NCI-H2227 (cell line): ENCODE measurements at regions not wholly inside any gene's neighbourhood (a gene's known extent, or its start where the extent isn't known, plus 50 kb on each side); places are given as distances from the start of the nearest gene placed in this dataset.

Experiments
- DNase-seq: peaks from one replicate; lab custom pipeline; 2025; ENCODE audit not compliant: unreplicated experiment; lab: John Stamatoyannopoulos, UW

GRCh38 chr14:84195514-84195913 is 1334.4 kb upstream of the FLRT2 start:
- DNase-seq = no peak

DNA sequence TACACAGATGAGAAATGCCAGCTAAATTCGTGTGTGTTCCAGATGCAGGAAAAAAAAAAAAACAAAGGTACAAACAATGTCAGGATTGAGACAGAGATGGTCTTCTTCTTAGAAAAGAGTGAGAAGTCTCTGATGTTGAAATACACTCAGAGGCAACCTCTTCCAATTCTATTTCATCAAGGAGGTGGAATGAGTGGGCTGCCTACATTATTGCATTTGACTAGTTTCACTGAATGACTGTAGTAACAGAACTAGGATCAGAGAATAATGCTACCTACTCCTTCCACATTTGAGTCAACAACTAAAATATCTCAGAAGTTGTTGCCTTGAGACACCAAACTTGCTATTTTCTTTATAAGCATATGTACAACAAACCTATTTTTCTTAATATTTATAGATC is 1332.2 kb upstream of the FLRT2 start:
- no peak for DNase-seq

GRCh38 chr14:84202486-84202885 is 1327.5 kb upstream of the FLRT2 start:
- no peak for DNase-seq

DNA sequence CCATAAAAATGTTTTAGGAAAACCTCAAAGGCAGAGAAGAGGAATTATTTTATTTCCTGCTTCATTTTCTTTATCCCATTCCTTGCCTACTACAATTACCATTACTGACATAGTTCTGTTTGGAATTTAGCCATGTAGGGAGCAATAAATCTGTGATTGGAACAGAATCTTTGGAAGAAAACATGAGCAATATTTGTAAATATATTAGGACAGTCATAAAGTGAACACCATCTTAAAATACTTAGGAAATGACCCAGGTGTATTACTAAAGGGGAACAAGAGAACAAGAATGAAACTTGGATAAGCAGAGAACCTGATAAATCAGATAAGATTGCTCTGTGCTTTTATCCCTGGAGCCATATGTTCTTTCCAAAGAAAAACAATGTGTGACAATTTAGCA is 1326.0 kb upstream of the FLRT2 start:
- no peak for DNase-seq

DNA sequence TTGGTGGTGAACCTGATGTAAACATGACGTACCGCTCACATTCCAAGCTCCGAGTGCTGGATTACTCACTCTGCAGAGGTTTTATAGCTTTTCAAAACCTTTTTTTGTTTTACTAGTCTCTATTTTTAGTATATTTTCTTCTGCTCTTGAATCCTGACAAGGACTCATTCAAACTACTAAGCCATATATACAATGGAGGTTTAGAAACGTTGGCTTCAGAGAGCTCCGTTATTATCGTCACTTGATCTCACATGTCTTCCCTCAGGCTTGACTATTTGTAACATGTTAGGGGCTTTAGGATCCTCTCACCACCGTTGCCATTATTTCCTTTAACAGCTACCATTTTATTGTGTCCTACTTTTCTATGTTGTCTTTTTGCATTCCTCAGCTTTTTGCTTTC is 1321.5 kb upstream of the FLRT2 start:
- DNase-seq = no peak

DNA sequence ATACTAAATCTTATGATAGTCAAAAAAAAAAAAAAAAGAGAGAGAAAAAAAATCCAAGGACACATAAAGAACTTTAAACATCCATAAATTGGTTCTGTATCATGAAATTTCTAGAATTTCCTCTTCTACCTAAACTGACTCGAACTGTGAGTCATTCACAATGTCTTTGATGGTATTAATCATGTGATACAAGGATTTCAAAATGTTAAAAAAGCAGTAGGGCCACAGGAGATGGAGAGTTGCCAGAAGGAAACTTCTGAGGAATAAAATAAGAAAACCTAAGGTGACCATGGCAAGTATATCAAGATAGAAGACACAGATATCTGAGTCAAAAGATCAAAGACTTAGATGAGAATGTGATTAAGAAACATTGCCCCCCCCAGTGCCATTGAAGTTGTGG is 1320.9 kb upstream of the FLRT2 start:
- DNase-seq = no peak

- DNase-seq = no peak
These were observed 1312.9 kb upstream of the FLRT2 start for GRCh38 chr14:84217066-84217465.

DNA sequence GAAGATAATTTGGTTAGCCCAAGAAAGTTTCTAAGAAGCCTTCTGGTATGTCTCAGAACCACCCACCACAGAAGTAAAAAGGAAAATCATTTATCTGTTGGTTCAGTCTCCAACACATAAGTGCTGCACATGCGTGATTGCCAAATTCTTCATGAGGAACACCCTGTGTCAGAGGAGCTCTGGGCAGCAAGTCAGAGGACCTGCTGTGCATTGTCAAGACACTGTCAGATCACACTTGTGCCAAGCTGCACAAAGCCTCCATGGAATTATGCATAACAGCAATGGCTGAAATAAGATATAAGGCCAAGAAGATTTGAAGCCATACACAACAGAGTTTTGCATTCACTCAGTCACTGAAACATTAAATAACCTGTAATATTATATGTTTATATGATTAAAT is 1304.7 kb upstream of the FLRT2 start:
- DNase-seq = no peak

GRCh38 chr14:84228702-84229101 is 1301.2 kb upstream of the FLRT2 start:
- no peak for DNase-seq

GRCh38 chr14:84234281-84234680 is 1295.7 kb upstream of the FLRT2 start:
- DNase-seq = no peak

- DNase-seq = no peak
These were observed 1293.7 kb upstream of the FLRT2 start for GRCh38 chr14:84236290-84236689.

- no peak for DNase-seq
These were observed 1292.1 kb upstream of the FLRT2 start for GRCh38 chr14:84237881-84238280.

DNA sequence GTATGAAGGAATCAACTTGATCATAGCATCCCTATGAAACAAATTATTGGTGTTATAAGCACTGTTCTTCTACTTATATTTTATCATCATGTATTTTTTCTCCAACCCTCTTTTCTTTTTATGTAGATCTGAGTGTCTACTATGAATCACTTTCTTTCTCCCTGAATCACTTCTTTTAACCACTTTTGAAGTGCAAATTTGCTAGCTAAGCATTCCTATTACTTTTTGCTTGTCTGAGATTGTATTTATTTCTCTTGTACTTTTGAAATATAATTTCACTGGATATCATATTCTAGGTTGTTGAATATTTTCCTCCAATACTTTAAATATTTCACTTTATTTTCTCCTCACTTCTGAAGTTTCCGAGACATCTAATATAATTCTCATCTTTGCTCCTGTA is 1282.3 kb upstream of the FLRT2 start:
- no peak for DNase-seq

DNA sequence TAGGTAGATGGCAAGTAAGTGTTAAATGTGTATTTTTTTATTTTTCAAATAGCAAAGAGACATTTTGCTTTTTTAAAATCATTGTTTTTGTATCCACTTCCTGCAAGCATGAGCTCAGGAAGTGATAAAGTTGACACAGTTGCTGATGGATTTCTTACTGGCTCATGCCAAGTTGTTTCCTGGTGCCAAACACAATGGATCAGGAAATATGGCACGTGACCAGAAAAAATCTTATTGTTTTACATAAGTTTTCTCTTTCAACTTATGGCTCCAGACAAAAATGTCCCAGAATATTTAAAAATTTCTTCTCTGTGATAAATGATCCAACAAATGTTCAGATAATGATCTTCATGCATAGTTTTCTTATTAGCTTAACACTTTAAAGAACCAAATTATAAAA is 1279.1 kb upstream of the FLRT2 start:
- DNase-seq = no peak

GRCh38 chr14:84251411-84252115 is 1278.4 kb upstream of the FLRT2 start:
- no peak for DNase-seq

DNA sequence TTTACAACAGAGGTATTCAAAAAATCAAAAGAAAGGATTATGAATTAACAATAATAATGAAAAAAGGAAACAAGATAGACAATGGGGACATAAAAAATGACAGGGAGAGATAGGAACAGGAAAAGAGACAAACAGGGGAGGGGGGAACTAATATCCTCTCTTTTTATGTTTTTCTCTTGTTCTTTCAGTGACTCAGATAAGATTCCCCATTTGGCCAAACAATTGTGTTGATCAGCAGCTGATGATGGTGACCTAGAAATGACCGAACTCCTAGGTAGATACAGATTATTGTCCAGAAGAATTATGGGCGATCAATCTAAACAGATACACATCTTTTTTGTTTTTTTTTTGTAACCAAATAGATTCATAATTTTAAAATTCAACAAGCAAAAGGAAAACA is 1277.2 kb upstream of the FLRT2 start:
- no peak for DNase-seq

DNA sequence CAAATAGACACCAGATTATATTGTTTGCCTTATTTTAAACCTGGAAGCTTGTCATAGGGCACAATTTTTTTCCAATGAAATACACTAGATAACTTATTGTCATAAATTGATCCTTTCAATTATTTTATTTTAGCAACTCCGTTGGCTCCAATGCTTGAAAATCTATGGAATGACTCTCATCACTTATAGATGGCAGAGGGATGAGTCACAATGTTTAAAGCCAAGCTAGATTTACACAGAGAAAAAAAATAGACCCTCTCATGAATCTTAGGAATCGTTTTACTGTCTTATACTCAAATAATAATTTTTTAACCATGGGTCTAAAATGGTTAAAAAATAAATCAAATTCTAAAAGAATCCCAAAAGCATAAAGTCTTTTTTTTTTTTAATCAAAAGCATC is 1276.6 kb upstream of the FLRT2 start:
- DNase-seq = no peak

DNA sequence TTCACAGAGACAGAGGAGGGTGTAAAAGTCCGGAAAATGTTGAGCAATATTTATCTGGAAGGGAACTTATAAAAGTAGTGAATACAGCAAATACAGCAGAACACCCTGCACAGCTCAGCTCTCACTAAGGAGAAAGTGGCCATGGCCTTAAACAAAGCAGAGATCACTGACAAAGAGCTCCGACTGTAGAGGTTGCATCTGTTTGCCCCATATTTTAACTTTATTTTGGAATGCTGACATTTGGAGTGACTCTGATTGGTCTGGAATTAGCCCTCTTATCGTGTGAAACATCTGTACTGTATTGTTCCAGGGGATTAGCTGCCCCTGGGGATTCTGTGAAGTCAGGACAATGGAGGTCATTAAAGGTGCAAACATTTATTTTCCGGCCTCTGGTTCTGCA is 1275.7 kb upstream of the FLRT2 start:
- no peak for DNase-seq

GRCh38 chr14:84262932-84263331 is 1267.0 kb upstream of the FLRT2 start:
- no peak for DNase-seq

- no peak for DNase-seq
These were observed 1257.6 kb upstream of the FLRT2 start for GRCh38 chr14:84272290-84272721.

- DNase-seq = no peak
These were observed 1256.8 kb upstream of the FLRT2 start for GRCh38 chr14:84273181-84273580.

DNA sequence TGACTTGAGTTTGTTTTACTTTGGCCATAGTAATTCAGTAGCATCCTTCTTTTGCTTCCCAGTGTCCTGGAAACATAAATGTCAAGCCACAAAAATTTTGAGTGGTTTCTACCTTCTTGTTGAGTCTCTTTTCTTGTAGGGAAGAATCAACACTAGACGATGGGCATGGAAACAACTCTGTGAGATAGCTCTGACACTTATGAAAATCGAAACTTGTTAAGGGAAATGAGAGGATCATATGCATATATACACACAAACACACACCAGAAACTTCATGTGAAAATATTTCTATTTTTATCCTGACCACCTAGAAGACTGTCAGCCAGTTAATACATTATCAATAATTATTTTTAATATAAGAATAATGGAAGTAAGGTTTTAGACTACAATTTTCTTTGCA is 1247.3 kb upstream of the FLRT2 start:
- DNase-seq = no peak

- no peak for DNase-seq
These were observed 1241.2 kb upstream of the FLRT2 start for GRCh38 chr14:84288781-84289180.
